K562 (cell line): ENCODE measurements at regions not wholly inside any gene's neighbourhood (a gene's known extent, or its start where the extent isn't known, plus 50 kb on each side); places are given as distances from the start of the nearest gene placed in this dataset.

Experiments
- ATAC-seq: fragments of 200-7000 bp; cut with Tn5 transposase; 3 replicates; pipeline ENCODE4 v1.9.1; 2020; ENCODE audit warnings: moderate library complexity
- BruUV-seq: library from RNA; stranded (reverse); fragments of 400-500 nt; replicated peaks from 2 replicates; lab custom pipeline; 2021; lab: Mats Ljungman, UMichigan
- CTCF ChIA-PET: fragments of 300-600 bp; formaldehyde crosslinking; extraction: SDS; loops from one replicate; lab custom pipeline; 2021; ENCODE audit warnings: low intra/inter-chr PET ratio; lab: Yijun Ruan, JAX
- POLR2A ChIA-PET: fragments of 300-600, 350-650 bp; sonication (Branson Sonifier 250); formaldehyde crosslinking; extraction: SDS; loops from one replicate; lab custom pipeline; 2021; ENCODE audit warnings: antibody characterized with exemption, inconsistent platforms; lab: Yijun Ruan, JAX
- DNase-seq, 4 experiments: peaks; one replicate each; pipeline versions ENCODE4 v3.0.0 to v3.0.0-alpha.2; 2011 to 2018; ENCODE audit warnings: low spot score in 3 of 4, mixed read lengths in 3 of 4; ENCODE audit errors: extremely low read depth in 1 of 4
- FAIRE-seq: peaks from 2 replicates; lab custom pipeline; 2011; peaks lifted over from hg19 to GRCh38; lab: Jason Lieb, UNC
- H2AFZ ChIP-seq: 2 replicates; pipeline ENCODE4 v1.6.0; 2011; ENCODE audit warnings: low read depth, low read length, control low read depth, inconsistent platforms
- H3K27ac ChIP-seq: fragments of 200-600 bp; 3 replicates; pipeline ENCODE4 v1.8.0; 2011; ENCODE audit warnings: low read depth, mild to moderate bottlenecking, control low read depth, inconsistent platforms, low read length, moderate library complexity, mixed read lengths; ENCODE audit errors: extremely low read depth
- H3K27me3 ChIP-seq, 2 experiments: fragments of 300-600 bp in 1 of 2; 2 replicates in 1 of 2; 3 replicates in 1 of 2; pipeline versions ENCODE4 v1.6.0 to v1.8.0; 2011; ENCODE audit warnings: inconsistent platforms in 2 of 2, low read length in 2 of 2, mild to moderate bottlenecking in 1 of 2, mixed read lengths in 1 of 2, moderate library complexity in 1 of 2; ENCODE audit not compliant: control insufficient read depth in 2 of 2, insufficient read depth in 2 of 2
- H3K36me3 ChIP-seq: fragments of 300-600 bp; 3 replicates; pipeline ENCODE4 v1.8.0; 2011; ENCODE audit warnings: mild to moderate bottlenecking, low read length, inconsistent platforms; ENCODE audit not compliant: control insufficient read depth, insufficient read depth
- H3K4me1 ChIP-seq, 2 experiments: fragments of 200-600 bp in 1 of 2; replicated peaks in 1 of 2; 2 replicates in 1 of 2; 3 replicates in 1 of 2; pipeline versions ENCODE4 v1.5.1 to v1.8.0; 2011; ENCODE audit warnings: inconsistent platforms in 2 of 2, low read length in 2 of 2, mild to moderate bottlenecking in 1 of 2, mixed read lengths in 1 of 2, moderate library complexity in 1 of 2; ENCODE audit not compliant: control insufficient read depth in 2 of 2, insufficient read depth in 2 of 2
- H3K4me2 ChIP-seq: 2 replicates; pipeline ENCODE4 v1.6.1; 2011; ENCODE audit warnings: low read length, control low read depth, inconsistent platforms, mixed read lengths; ENCODE audit not compliant: insufficient read depth
- H3K4me3 ChIP-seq: fragments of 200-600 bp; sonication (generic), shearing (Covaris generic); 2 replicates; pipeline ENCODE4 v1.5.1; 2016; ENCODE audit warnings: control low read depth, inconsistent platforms
- H3K79me2 ChIP-seq: fragments of 200-600 bp; 3 replicates; pipeline ENCODE4 v1.8.0; 2011; ENCODE audit warnings: low read length, inconsistent platforms; ENCODE audit not compliant: control insufficient read depth, insufficient read depth
- H3K9ac ChIP-seq, 2 experiments: 2 replicates each; pipeline versions ENCODE4 v1.6.0 to v1.6.1; 2011; ENCODE audit warnings: low read depth in 2 of 2, low read length in 2 of 2, control low read depth in 1 of 2, inconsistent platforms in 1 of 2, mild to moderate bottlenecking in 1 of 2, mixed read lengths in 1 of 2; ENCODE audit not compliant: insufficient read depth in 1 of 2
- H3K9me1 ChIP-seq: one replicate; pipeline ENCODE4 v1.6.0; 2011; ENCODE audit warnings: inconsistent platforms, mild to moderate bottlenecking, low read length, moderate library complexity; ENCODE audit not compliant: control insufficient read depth, insufficient read depth
- H3K9me3 ChIP-seq: replicated peaks from 2 replicates; pipeline ENCODE4 v1.5.1; 2011; ENCODE audit warnings: low read depth, low read length, inconsistent platforms; ENCODE audit not compliant: control insufficient read depth, insufficient read depth
- H4K20me1 ChIP-seq: replicated peaks from 2 replicates; pipeline ENCODE4 v1.6.1; 2011; ENCODE audit warnings: low read length, inconsistent platforms, mixed read lengths; ENCODE audit not compliant: control insufficient read depth, insufficient read depth
- CCAR2 ChIP-seq: fragments of 200-400 bp; formaldehyde crosslinking; IDR thresholded peaks from 2 replicates; pipeline ENCODE4 v1.6.1; 2017; ENCODE audit warnings: mild to moderate bottlenecking, low read depth, low read length
- EHMT2 ChIP-seq: fragments of 450-650 bp; IDR thresholded peaks from 2 replicates; pipeline ENCODE4 v1.6.1; 2018; ENCODE audit warnings: antibody characterized with exemption
- FOXK2 ChIP-seq, 2 experiments: fragments of 450-650 bp; IDR thresholded peaks in 1 of 2; conservative IDR thresholded peaks in 1 of 2; 2 replicates each; pipeline ENCODE4 v1.6.1; 2016; ENCODE audit warnings: low read depth in 2 of 2, mild to moderate bottlenecking in 1 of 2
- KAT7 ChIP-seq: sonication (generic); formaldehyde crosslinking; IDR thresholded peaks from 2 replicates; pipeline ENCODE4 v1.8.0; 2022; ENCODE audit warnings: missing genetic modification reagents, mild to moderate bottlenecking, borderline replicate concordance
- KDM4B ChIP-seq, 2 experiments: fragments of 450-650 bp in 1 of 2; sonication (generic) in 1 of 2; IDR thresholded peaks; 2 replicates each; pipeline ENCODE4 v1.6.1; 2016 to 2017; ENCODE audit warnings: borderline replicate concordance in 2 of 2, antibody characterized with exemption in 1 of 2, low read depth in 1 of 2, mild to moderate bottlenecking in 1 of 2
- NFIC ChIP-seq: fragments of 450-650 bp; IDR thresholded peaks from 2 replicates; pipeline ENCODE4 v1.6.1; 2017; ENCODE audit warnings: mild to moderate bottlenecking, inconsistent platforms
- NR1H2 ChIP-seq: sonication (generic); formaldehyde crosslinking; IDR thresholded peaks from 2 replicates; pipeline ENCODE4 v1.4.0; 2020; ENCODE audit warnings: mild to moderate bottlenecking, missing genetic modification reagents
- SPI1 ChIP-seq: IDR thresholded peaks from 2 replicates; pipeline ENCODE4 v1.6.1; 2011; ENCODE audit warnings: low read depth, low read length, control low read depth, borderline replicate concordance
- TEAD4 ChIP-seq, 2 experiments: sonication (generic) in 1 of 2; formaldehyde crosslinking in 1 of 2; IDR thresholded peaks; 2 replicates each; pipeline versions ENCODE4 v1.6.1 to v1.8.0; 2012 to 2022; ENCODE audit warnings: borderline replicate concordance in 1 of 2, inconsistent platforms in 1 of 2, low read length in 1 of 2, mild to moderate bottlenecking in 1 of 2, missing genetic modification reagents in 1 of 2
- ZNF717 ChIP-seq: fragments of 250-450 bp; sonication (Bioruptor Pico); IDR thresholded peaks from 2 replicates; pipeline ENCODE4 v1.5.0; 2021
- WGBS: fragments of 100-300 bp; shearing (Covaris generic); methylation state at CpG from one replicate; pipeline ENCODE4 v1.1.6; 2016; ENCODE audit warnings: low coverage, mixed read lengths; ENCODE audit not compliant: insufficient coverage; ENCODE audit errors: missing lambda C conversion rate; 5-methylcytosine and 5-hydroxymethylcytosine counted together
- in situ Hi-C: fragments of 300-500 bp; cut with MboI; formaldehyde crosslinking; loops from 4 replicates; pipeline ENCODE4 v1.15.0; 2018; ENCODE audit warnings: inconsistent platforms, mixed read lengths
- intact Hi-C: fragments of 100-400 bp; cut with micrococcal nuclease; formaldehyde crosslinking; loops from 2 replicates; pipeline ENCODE4 v1.14.2; 2022
- TF ChIP-seq, protein P1 (sequence below): sonication (generic); formaldehyde crosslinking; IDR thresholded peaks from 2 replicates; pipeline ENCODE4 v1.4.0; 2020; ENCODE audit warnings: mild to moderate bottlenecking, missing genetic modification reagents
- TF ChIP-seq, protein P2 (sequence below): IDR thresholded peaks from 2 replicates; pipeline ENCODE4 v1.6.1; 2011; ENCODE audit not compliant: insufficient read length; ENCODE audit errors: extremely low read depth

DNA sequence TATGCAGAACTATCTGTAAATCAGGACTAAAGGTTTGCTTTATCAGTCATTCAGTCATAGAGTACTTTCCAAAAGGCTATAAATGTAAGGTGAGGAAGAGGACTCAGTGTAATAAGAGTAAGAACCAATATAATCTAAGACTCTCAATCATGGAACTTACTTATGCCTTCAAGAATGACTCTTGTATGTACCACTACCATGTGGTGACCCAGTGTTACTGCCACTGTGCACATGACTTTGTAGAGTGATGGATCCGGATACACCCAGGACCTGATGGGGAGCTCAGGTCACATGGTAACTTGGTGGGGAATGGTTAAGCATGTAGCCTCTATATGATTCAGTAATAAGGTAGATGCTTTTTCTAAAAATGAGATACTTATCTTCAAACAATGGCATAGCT lies 2099.8 kb downstream of the MRPL39 start:
- ChIA-PET POLR2A (no interaction called here), CTCF (no interaction called here)
- Histone ChIP-seq H3K79me2 (no peaks in the 10 kb centered on the region), H3K27me3 (no peaks in the 10 kb centered on the region), H3K4me2 (no peak overlapping the region), H3K9ac (no peak overlapping the region), H3K9me3 (no peaks in the 10 kb centered on the region), H3K36me3 (no peaks in the 10 kb centered on the region), H3K9me1 (no peaks in the 10 kb centered on the region), H3K4me1 (no peaks in the 10 kb centered on the region), H4K20me1 (no peaks in the 10 kb centered on the region), H2AFZ (no peak overlapping the region), H3K27ac (no peak overlapping the region), H3K4me3 (no peak overlapping the region)
- no TSS peak for BruUV-seq
- no peak for FAIRE-seq
- in situ Hi-C loops (no loop called here), intact Hi-C loops (no loop called here)
- ATAC-seq: no peak
- no peak for TF ChIP-seq TEAD4 (IDR thresholded peaks at IDR 0.05; ENCODE audit: low read length)
- TF ChIP-seq TEAD4 (CRISPR knock-in tag; IDR thresholded peaks at IDR 0.05; ENCODE audit: borderline replicate concordance): no peak
- no peak for TF ChIP-seq EHMT2
- TF ChIP-seq, protein P1, sequence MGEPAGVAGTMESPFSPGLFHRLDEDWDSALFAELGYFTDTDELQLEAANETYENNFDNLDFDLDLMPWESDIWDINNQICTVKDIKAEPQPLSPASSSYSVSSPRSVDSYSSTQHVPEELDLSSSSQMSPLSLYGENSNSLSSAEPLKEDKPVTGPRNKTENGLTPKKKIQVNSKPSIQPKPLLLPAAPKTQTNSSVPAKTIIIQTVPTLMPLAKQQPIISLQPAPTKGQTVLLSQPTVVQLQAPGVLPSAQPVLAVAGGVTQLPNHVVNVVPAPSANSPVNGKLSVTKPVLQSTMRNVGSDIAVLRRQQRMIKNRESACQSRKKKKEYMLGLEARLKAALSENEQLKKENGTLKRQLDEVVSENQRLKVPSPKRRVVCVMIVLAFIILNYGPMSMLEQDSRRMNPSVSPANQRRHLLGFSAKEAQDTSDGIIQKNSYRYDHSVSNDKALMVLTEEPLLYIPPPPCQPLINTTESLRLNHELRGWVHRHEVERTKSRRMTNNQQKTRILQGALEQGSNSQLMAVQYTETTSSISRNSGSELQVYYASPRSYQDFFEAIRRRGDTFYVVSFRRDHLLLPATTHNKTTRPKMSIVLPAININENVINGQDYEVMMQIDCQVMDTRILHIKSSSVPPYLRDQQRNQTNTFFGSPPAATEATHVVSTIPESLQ: no peak
- TF ChIP-seq KAT7 (CRISPR knock-in tag): no peak
- no peak for TF ChIP-seq ZNF717
- no peak for TF ChIP-seq SPI1
- no peak for TF ChIP-seq CCAR2
- no peak for TF ChIP-seq KDM4B (IDR thresholded peaks at IDR 0.05; ENCODE audit: borderline replicate concordance in 2 of 2, low read depth in 1 of 2)
- TF ChIP-seq, protein P2, sequence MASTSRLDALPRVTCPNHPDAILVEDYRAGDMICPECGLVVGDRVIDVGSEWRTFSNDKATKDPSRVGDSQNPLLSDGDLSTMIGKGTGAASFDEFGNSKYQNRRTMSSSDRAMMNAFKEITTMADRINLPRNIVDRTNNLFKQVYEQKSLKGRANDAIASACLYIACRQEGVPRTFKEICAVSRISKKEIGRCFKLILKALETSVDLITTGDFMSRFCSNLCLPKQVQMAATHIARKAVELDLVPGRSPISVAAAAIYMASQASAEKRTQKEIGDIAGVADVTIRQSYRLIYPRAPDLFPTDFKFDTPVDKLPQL: no peak
- no peak for TF ChIP-seq NFIC
- no peak for TF ChIP-seq FOXK2 (conservative IDR thresholded peaks at IDR 0.05 in 1 of 2, IDR thresholded peaks at IDR 0.05 in 1 of 2; ENCODE audit: low read depth in 2 of 2)
- no peak for TF ChIP-seq NR1H2 (CRISPR knock-in tag)
- 18% methylated on average over 1 of the region's 1 CpG for WGBS
- DNase-seq: no peak
